H1 (cell line): ENCODE measurements at regions not wholly inside any gene's neighbourhood (a gene's known extent, or its start where the extent isn't known, plus 50 kb on each side); places are given as distances from the start of the nearest gene placed in this dataset.

ENCODE experiments used
- CTCF ChIA-PET: fragments of 300-600 bp; sonication (Branson Sonifier 250); formaldehyde crosslinking; loops from one replicate; lab custom pipeline; 2021; ENCODE audit not compliant: partially characterized antibody; lab: Charles Lee
- POLR2A ChIA-PET: fragments of 300-600 bp; sonication (Branson Sonifier 250); formaldehyde crosslinking; loops from one replicate; lab custom pipeline; 2021; ENCODE audit warnings: inconsistent platforms; ENCODE audit not compliant: partially characterized antibody; lab: Charles Lee
- DNase-seq, 2 experiments: peaks; one replicate each; pipeline versions ENCODE4 v3.0.0 to v3.0.0-alpha.2; 2010 to 2022; ENCODE audit warnings: low spot score in 2 of 2, low read depth in 1 of 2, mixed read lengths in 1 of 2
- FAIRE-seq: peaks from 2 replicates; lab custom pipeline; 2011; peaks lifted over from hg19 to GRCh38; lab: Jason Lieb, UNC
- H2AFZ ChIP-seq: 2 replicates; pipeline ENCODE4 v1.8.1; 2012; ENCODE audit warnings: low read length, inconsistent platforms
- H2AK5ac ChIP-seq: 2 replicates; pipeline ENCODE4 v1.6.1; 2013; ENCODE audit warnings: low read depth, low read length
- H2BK120ac ChIP-seq: replicated peaks from 2 replicates; pipeline ENCODE3; 2013; ENCODE audit warnings: low read depth, low read length, inconsistent platforms
- H2BK12ac ChIP-seq: 2 replicates; pipeline ENCODE4 v1.6.1; 2013; ENCODE audit warnings: low read depth, low read length
- H2BK15ac ChIP-seq: 2 replicates; pipeline ENCODE4 v1.6.1; 2013; ENCODE audit warnings: low read length
- H2BK20ac ChIP-seq: 2 replicates; pipeline ENCODE4 v1.6.1; 2013; ENCODE audit warnings: low read length
- H2BK5ac ChIP-seq: 2 replicates; pipeline ENCODE4 v1.6.1; 2013; ENCODE audit warnings: low read depth, low read length
- H3K14ac ChIP-seq: 2 replicates; pipeline ENCODE4 v1.6.1; 2013; ENCODE audit warnings: inconsistent platforms; ENCODE audit not compliant: insufficient read length
- H3K18ac ChIP-seq: 2 replicates; pipeline ENCODE4 v1.6.1; 2013; ENCODE audit warnings: low read length; ENCODE audit errors: extremely low read depth
- H3K23ac ChIP-seq: 2 replicates; pipeline ENCODE4 v1.6.1; 2013; ENCODE audit warnings: inconsistent platforms; ENCODE audit not compliant: insufficient read length
- H3K23me2 ChIP-seq: 2 replicates; pipeline ENCODE4 v1.6.1; 2013; ENCODE audit warnings: low read depth, low read length
- H3K27ac ChIP-seq: 2 replicates; pipeline ENCODE4 v1.6.1; 2011; ENCODE audit warnings: low read depth, low read length, inconsistent platforms
- H3K27me3 ChIP-seq, 4 experiments: replicated peaks in 1 of 4; 1 replicate in 1 of 4; 2 replicates in 3 of 4; pipeline versions ENCODE4 v1.6.1 to v1.8.1; 2011 to 2013; ENCODE audit warnings: low read length in 3 of 4, mild to moderate bottlenecking in 3 of 4, inconsistent platforms in 2 of 4, mixed read lengths in 2 of 4, moderate library complexity in 1 of 4; ENCODE audit not compliant: control insufficient read depth in 3 of 4, insufficient read depth in 3 of 4; ENCODE audit errors: extremely low read depth in 1 of 4
- H3K36me3 ChIP-seq, 4 experiments: 2 replicates each; pipeline versions ENCODE4 v1.6.1 to v1.8.1; 2011 to 2013; ENCODE audit warnings: mild to moderate bottlenecking in 4 of 4, low read length in 3 of 4, moderate library complexity in 2 of 4, control low read depth in 1 of 4, inconsistent platforms in 1 of 4; ENCODE audit not compliant: insufficient read depth in 4 of 4, control insufficient read depth in 2 of 4
- H3K4ac ChIP-seq: replicated peaks from 2 replicates; pipeline ENCODE3; 2013; ENCODE audit warnings: low read length, low read depth, mixed read lengths, inconsistent platforms; ENCODE audit not compliant: insufficient read length
- H3K4me1 ChIP-seq, 4 experiments: replicated peaks in 1 of 4; 1 replicate in 1 of 4; 2 replicates in 3 of 4; pipeline versions ENCODE4 v1.6.1 to v1.8.1; 2011 to 2013; ENCODE audit warnings: low read length in 3 of 4, inconsistent platforms in 2 of 4, mixed read lengths in 1 of 4; ENCODE audit not compliant: insufficient read depth in 4 of 4, control insufficient read depth in 3 of 4
- H3K4me2 ChIP-seq, 2 experiments: 2 replicates each; pipeline versions ENCODE4 v1.6.1 to v1.8.1; 2011 to 2013; ENCODE audit warnings: low read depth in 2 of 2, low read length in 2 of 2, control low read depth in 1 of 2, inconsistent platforms in 1 of 2, mild to moderate bottlenecking in 1 of 2; ENCODE audit not compliant: insufficient read depth in 1 of 2
- H3K4me3 ChIP-seq, 4 experiments: fragments of 200-600, 300-600 bp in 1 of 4; sonication (generic), shearing (Covaris generic), sonication (Bioruptor Twin) in 1 of 4; 2 replicates each; pipeline versions ENCODE4 v1.5.1 to v1.8.1; 2011 to 2016; ENCODE audit warnings: low read length in 4 of 4, low read depth in 3 of 4, control low read depth in 2 of 4, inconsistent platforms in 2 of 4, mild to moderate bottlenecking in 2 of 4, mixed read lengths in 1 of 4, moderate library complexity in 1 of 4; ENCODE audit not compliant: insufficient read depth in 2 of 4; ENCODE audit errors: extremely low read depth in 1 of 4
- H3K56ac ChIP-seq: replicated peaks from 2 replicates; pipeline ENCODE3; 2013; ENCODE audit warnings: low read depth, mild to moderate bottlenecking, mixed read lengths, low read length, inconsistent platforms; ENCODE audit not compliant: insufficient read length
- H3K79me1 ChIP-seq: 2 replicates; pipeline ENCODE4 v1.6.1; 2013; ENCODE audit warnings: low read depth, low read length, control low read depth
- H3K79me2 ChIP-seq, 2 experiments: 2 replicates each; pipeline versions ENCODE4 v1.6.1 to v1.8.1; 2012 to 2013; ENCODE audit warnings: low read length in 2 of 2, mild to moderate bottlenecking in 2 of 2, inconsistent platforms in 1 of 2; ENCODE audit not compliant: insufficient read depth in 2 of 2, control insufficient read depth in 1 of 2
- H3K9ac ChIP-seq, 4 experiments: replicated peaks in 1 of 4; 1 replicate in 1 of 4; 2 replicates in 3 of 4; pipeline versions ENCODE4 v1.6.1 to v1.8.1; 2011 to 2013; ENCODE audit warnings: low read depth in 3 of 4, low read length in 3 of 4, control low read depth in 2 of 4, mild to moderate bottlenecking in 2 of 4, moderate library complexity in 2 of 4, inconsistent platforms in 1 of 4; ENCODE audit errors: extremely low read depth in 1 of 4
- H3K9me3 ChIP-seq, 2 experiments: 2 replicates each; pipeline versions ENCODE4 v1.6.1 to v1.8.1; 2012 to 2013; ENCODE audit warnings: mild to moderate bottlenecking in 2 of 2, moderate library complexity in 2 of 2, control low read depth in 1 of 2, inconsistent platforms in 1 of 2, low read depth in 1 of 2, low read length in 1 of 2, mixed read lengths in 1 of 2; ENCODE audit not compliant: insufficient read depth in 2 of 2
- H4K20me1 ChIP-seq, 2 experiments: replicated peaks in 1 of 2; 2 replicates each; pipeline versions ENCODE3 to v1.8.1; 2011 to 2013; ENCODE audit warnings: inconsistent platforms in 2 of 2, low read length in 2 of 2, mild to moderate bottlenecking in 1 of 2; ENCODE audit not compliant: insufficient read depth in 2 of 2, control insufficient read depth in 1 of 2
- H4K5ac ChIP-seq: 2 replicates; pipeline ENCODE4 v1.6.1; 2013; ENCODE audit warnings: low read length, low read depth, mixed read lengths, inconsistent platforms; ENCODE audit not compliant: insufficient read length
- H4K8ac ChIP-seq: 2 replicates; pipeline ENCODE4 v1.8.0; 2013; ENCODE audit warnings: mild to moderate bottlenecking, moderate library complexity, low read length, inconsistent platforms; ENCODE audit not compliant: insufficient read depth; ENCODE audit errors: extremely low read depth
- H4K91ac ChIP-seq: replicated peaks from 2 replicates; pipeline ENCODE3; 2013; ENCODE audit warnings: low read length, mixed read lengths, inconsistent platforms; ENCODE audit not compliant: insufficient read length
- CHD2 ChIP-seq: IDR thresholded peaks from 2 replicates; pipeline ENCODE4 v1.6.1; 2012; ENCODE audit warnings: low read length, improper control_type of control experiment
- EP300 ChIP-seq, 2 experiments: IDR thresholded peaks; 1 replicate in 1 of 2; 2 replicates in 1 of 2; pipeline ENCODE4 v1.6.1; 2011 to 2012; ENCODE audit warnings: low read depth in 2 of 2, low read length in 2 of 2, mild to moderate bottlenecking in 2 of 2, borderline replicate concordance in 1 of 2, inconsistent platforms in 1 of 2, moderate library complexity in 1 of 2
- EZH2 ChIP-seq: fragments of 200-600 bp; sonication (generic); IDR thresholded peaks from 2 replicates; pipeline ENCODE4 v1.7.1; 2012; ENCODE audit warnings: low read depth, mild to moderate bottlenecking, moderate library complexity, low read length, inconsistent platforms; ENCODE audit not compliant: severe bottlenecking
- JUN ChIP-seq: IDR thresholded peaks from 2 replicates; pipeline ENCODE4 v1.6.1; 2011; ENCODE audit warnings: low read depth, mild to moderate bottlenecking, improper control_type of control experiment, low read length
- PHF8 ChIP-seq: fragments of 200-600 bp; sonication (generic); conservative IDR thresholded peaks from 2 replicates; pipeline ENCODE4 v1.7.1; 2012; ENCODE audit warnings: low read depth, mild to moderate bottlenecking, inconsistent platforms, low read length, moderate library complexity
- POLR2AphosphoS5 ChIP-seq: IDR thresholded peaks from 2 replicates; pipeline ENCODE4 v1.6.1; 2011; ENCODE audit warnings: low read depth, low read length
- POU5F1 ChIP-seq: IDR thresholded peaks from 2 replicates; pipeline ENCODE4 v1.6.1; 2011; ENCODE audit warnings: low read depth, mild to moderate bottlenecking, low read length, moderate library complexity
- RBBP5 ChIP-seq: IDR thresholded peaks from 2 replicates; pipeline ENCODE4 v1.7.1; 2012; ENCODE audit warnings: low read depth, mild to moderate bottlenecking, inconsistent platforms, low read length, moderate library complexity, borderline replicate concordance
- RXRA ChIP-seq: IDR thresholded peaks from 2 replicates; pipeline ENCODE4 v1.6.1; 2011; ENCODE audit warnings: low read depth, mild to moderate bottlenecking, low read length, moderate library complexity; ENCODE audit not compliant: insufficient read depth
- SUZ12 ChIP-seq: fragments of 200-600 bp; sonication (generic); IDR thresholded peaks from 2 replicates; pipeline ENCODE4 v1.6.1; 2012; ENCODE audit warnings: mild to moderate bottlenecking, inconsistent platforms, low read length, moderate library complexity, mixed read lengths
- YY1 ChIP-seq: IDR thresholded peaks from 2 replicates; pipeline ENCODE4 v1.6.1; 2011; ENCODE audit warnings: low read depth, mild to moderate bottlenecking, low read length
- WGBS, 2 experiments: shearing (Covaris generic) in 1 of 2; methylation state at CpG; one replicate each; pipeline versions ENCODE4 v1.1.6 to v1.1.7; 2013 to 2015; ENCODE audit warnings: low lambda C conversion rate in 2 of 2, mixed read lengths in 2 of 2, inconsistent platforms in 1 of 2, low coverage in 1 of 2, missing lambda C conversion rate in 1 of 2; ENCODE audit not compliant: insufficient replicate concordance in 2 of 2, insufficient coverage in 1 of 2, insufficient read length in 1 of 2; ENCODE audit errors: extremely low coverage in 1 of 2, missing lambda C conversion rate in 1 of 2; 5-methylcytosine and 5-hydroxymethylcytosine counted together
- TF ChIP-seq, protein P1 (sequence below): IDR thresholded peaks from 2 replicates; pipeline ENCODE4 v1.6.1; 2012; ENCODE audit warnings: inconsistent platforms
- TF ChIP-seq, protein P2 (sequence below): IDR thresholded peaks from 2 replicates; pipeline ENCODE4 v1.6.1; 2011; ENCODE audit warnings: low read depth, mild to moderate bottlenecking, low read length; ENCODE audit not compliant: insufficient read depth

DNA sequence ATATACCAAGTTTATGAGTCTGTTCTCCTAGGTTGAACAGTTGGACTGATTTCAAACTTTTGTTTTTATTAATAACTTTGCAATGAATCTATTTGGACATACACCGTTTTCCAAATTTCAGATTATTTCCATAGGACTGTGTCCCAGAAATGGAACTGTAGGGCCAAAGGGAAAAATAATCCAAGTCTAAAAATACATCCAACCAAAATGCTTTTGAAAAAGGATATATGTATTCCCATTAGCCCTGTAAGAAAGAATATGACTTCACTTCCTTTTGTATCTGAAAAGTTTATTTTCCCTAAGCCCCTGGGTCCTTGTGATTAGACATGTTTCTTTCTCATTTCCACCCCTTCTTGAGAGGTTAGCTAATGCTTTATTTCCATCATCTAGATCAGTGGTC is 434.2 kb upstream of the MKI67 start:
- no peak overlapping the region for H3K4me2 ChIP-seq
- no peak overlapping the region for H3K27ac ChIP-seq
- no peak for DNase-seq
- no peak overlapping the region for H2AFZ ChIP-seq
- no peak overlapping the region for H4K5ac ChIP-seq
- H4K91ac ChIP-seq: no peak overlapping the region
- H4K8ac ChIP-seq: no peak overlapping the region
- no peak overlapping the region for H3K4me3 ChIP-seq
- H2BK15ac ChIP-seq: no peak overlapping the region
- no peak overlapping the region for H2BK12ac ChIP-seq
- H2BK5ac ChIP-seq: no peak overlapping the region
- no peak overlapping the region for H2BK120ac ChIP-seq
- H3K4ac ChIP-seq: no peak overlapping the region
- no peaks in the 10 kb centered on the region for H3K27me3 ChIP-seq
- ChIA-PET POLR2A (no interaction called here), CTCF (no interaction called here)
- peaks cover 0 to 3% (median 2%) of the 10 kb centered on the region in 4 experiments; a peak in 2 of 7 replicates for H3K4me1 ChIP-seq
- H3K79me2 ChIP-seq: no peaks in the 10 kb centered on the region
- H3K14ac ChIP-seq: no peak overlapping the region
- H3K23me2 ChIP-seq: no peaks in the 10 kb centered on the region; the same call in 1 of the 2 replicates
- no peaks in the 10 kb centered on the region; a peak in 1 of 8 replicates for H3K36me3 ChIP-seq
- H3K56ac ChIP-seq: no peak overlapping the region
- no peaks in the 10 kb centered on the region for H4K20me1 ChIP-seq
- 86% methylated on average over 1 of the region's 1 CpG; no CpG with 5 or more reads in 1 of the 2 experiments for WGBS, 2 experiments
- no peak overlapping the region for H3K18ac ChIP-seq
- H3K23ac ChIP-seq: no peak overlapping the region
- no peak overlapping the region for H2BK20ac ChIP-seq
- H2AK5ac ChIP-seq: no peak overlapping the region
- peaks cover 17 to 21% of the 10 kb centered on the region in 2 experiments for H3K9me3 ChIP-seq
- no peak overlapping the region for H3K9ac ChIP-seq
- FAIRE-seq: no peak
- H3K79me1 ChIP-seq: no peaks in the 10 kb centered on the region
- TF ChIP-seq, protein P1, sequence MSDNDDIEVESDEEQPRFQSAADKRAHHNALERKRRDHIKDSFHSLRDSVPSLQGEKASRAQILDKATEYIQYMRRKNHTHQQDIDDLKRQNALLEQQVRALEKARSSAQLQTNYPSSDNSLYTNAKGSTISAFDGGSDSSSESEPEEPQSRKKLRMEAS: no peak
- TF ChIP-seq POLR2AphosphoS5: no peak
- no peak for TF ChIP-seq RXRA
- TF ChIP-seq, protein P2, sequence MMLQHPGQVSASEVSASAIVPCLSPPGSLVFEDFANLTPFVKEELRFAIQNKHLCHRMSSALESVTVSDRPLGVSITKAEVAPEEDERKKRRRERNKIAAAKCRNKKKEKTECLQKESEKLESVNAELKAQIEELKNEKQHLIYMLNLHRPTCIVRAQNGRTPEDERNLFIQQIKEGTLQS: no peak
- TF ChIP-seq YY1: no peak
- TF ChIP-seq JUN: no peak
- no peak for TF ChIP-seq PHF8
- TF ChIP-seq POU5F1: no peak
- no peak for TF ChIP-seq SUZ12
- TF ChIP-seq CHD2: no peak
- TF ChIP-seq EP300 (IDR thresholded peaks at IDR 0.05; ENCODE audit: borderline replicate concordance in 1 of 2, low read depth in 2 of 2, low read length in 2 of 2): no peak
- no peak for TF ChIP-seq RBBP5
- no peak for TF ChIP-seq EZH2
